WTC11 (cell line): ENCODE measurements at regions not wholly inside any gene's neighbourhood (a gene's known extent, or its start where the extent isn't known, plus 50 kb on each side); places are given as distances from the start of the nearest gene placed in this dataset.

Experiments used
- ATAC-seq: fragments of 200-7000 bp; cut with Tn5 transposase; 2 replicates; pipeline ENCODE4 v1.10.0; 2021; ENCODE audit warnings: mild to moderate bottlenecking, moderate library complexity
- CTCF ChIA-PET: fragments of 300-600 bp; sonication (Branson Sonifier 250); formaldehyde crosslinking; loops from one replicate; lab custom pipeline; 2021; ENCODE audit warnings: antibody characterized with exemption; lab: Charles Lee
- POLR2A ChIA-PET: fragments of 350-600 bp; sonication (Branson Sonifier 250); formaldehyde crosslinking; loops from one replicate; lab custom pipeline; 2021; ENCODE audit warnings: antibody characterized with exemption; lab: Charles Lee
- DNase-seq: peaks from one replicate; pipeline ENCODE4 v3.0.0; 2021; ENCODE audit warnings: low spot score
- H3K27ac Mint-ChIP-seq: 2 replicates; pipeline ENCODE4 v1.8.0; 2021; ENCODE audit warnings: mixed read lengths
- H3K27me3 Mint-ChIP-seq: 2 replicates; pipeline ENCODE4 v1.8.0; 2021; ENCODE audit warnings: low read depth, mild to moderate bottlenecking, moderate library complexity, mixed read lengths
- H3K36me3 Mint-ChIP-seq: 2 replicates; pipeline ENCODE4 v1.8.0; 2021; ENCODE audit warnings: mixed read lengths
- H3K4me1 Mint-ChIP-seq: 2 replicates; pipeline ENCODE4 v1.8.0; 2022; ENCODE audit warnings: mixed read lengths
- H3K4me3 Mint-ChIP-seq: 2 replicates; pipeline ENCODE4 v1.8.0; 2021; ENCODE audit warnings: mild to moderate bottlenecking, moderate library complexity, mixed read lengths
- H3K9me3 Mint-ChIP-seq: 2 replicates; pipeline ENCODE4 v1.8.0; 2021; ENCODE audit warnings: mixed read lengths
- ATF3 ChIP-seq: sonication (generic); formaldehyde crosslinking; conservative IDR thresholded peaks from 2 replicates; pipeline ENCODE4 v1.8.1; 2022; ENCODE audit warnings: mild to moderate bottlenecking, missing genetic modification reagents
- CBFB ChIP-seq: sonication (generic); formaldehyde crosslinking; IDR thresholded peaks from 2 replicates; pipeline ENCODE4 v1.8.1; 2022; ENCODE audit warnings: mild to moderate bottlenecking, low read depth, missing genetic modification reagents
- E2F1 ChIP-seq: sonication (generic); formaldehyde crosslinking; IDR thresholded peaks from 2 replicates; pipeline ENCODE4 v1.8.0; 2022; ENCODE audit warnings: mild to moderate bottlenecking, missing genetic modification reagents
- ERG ChIP-seq: fragments of 250-450 bp; sonication (Bioruptor Pico); IDR thresholded peaks from 2 replicates; pipeline ENCODE4 v1.8.0; 2021; ENCODE audit warnings: mild to moderate bottlenecking
- IRF1 ChIP-seq: sonication (generic); formaldehyde crosslinking; IDR thresholded peaks from 2 replicates; pipeline ENCODE4 v1.8.0; 2023; ENCODE audit warnings: missing genetic modification reagents
- JAZF1 ChIP-seq: fragments of 250-450 bp; sonication (Bioruptor Pico); IDR thresholded peaks from 2 replicates; pipeline ENCODE4 v1.9.0; 2021; ENCODE audit warnings: moderate library complexity, mild to moderate bottlenecking, inconsistent platforms
- MAX ChIP-seq: sonication (generic); formaldehyde crosslinking; IDR thresholded peaks from 2 replicates; pipeline ENCODE4 v1.8.0; 2022; ENCODE audit warnings: mild to moderate bottlenecking, missing genetic modification reagents
- MYBL2 ChIP-seq: sonication (generic); formaldehyde crosslinking; IDR thresholded peaks from 2 replicates; pipeline ENCODE4 v1.8.1; 2023; ENCODE audit warnings: mild to moderate bottlenecking, moderate library complexity, missing genetic modification reagents
- NR3C1 ChIP-seq: sonication (generic); formaldehyde crosslinking; conservative IDR thresholded peaks from 2 replicates; pipeline ENCODE4 v1.8.1; 2023; ENCODE audit warnings: low read depth, mild to moderate bottlenecking, missing genetic modification reagents
- PREB ChIP-seq: sonication (generic); formaldehyde crosslinking; IDR thresholded peaks from 2 replicates; pipeline ENCODE4 v1.8.1; 2022; ENCODE audit warnings: mild to moderate bottlenecking, missing genetic modification reagents, moderate library complexity, borderline replicate concordance
- RORB ChIP-seq: fragments of 250-450 bp; sonication (Bioruptor Pico); IDR thresholded peaks from 2 replicates; pipeline ENCODE4 v1.9.0; 2021; ENCODE audit warnings: mild to moderate bottlenecking
- SOX15 ChIP-seq: fragments of 250-450 bp; sonication (Bioruptor Pico); IDR thresholded peaks from 2 replicates; pipeline ENCODE4 v1.9.0; 2021; ENCODE audit warnings: mild to moderate bottlenecking
- TEAD1 ChIP-seq: sonication (generic); formaldehyde crosslinking; IDR thresholded peaks from 2 replicates; pipeline ENCODE4 v1.8.0; 2022; ENCODE audit warnings: mild to moderate bottlenecking, missing genetic modification reagents
- TP53 ChIP-seq: sonication (generic); formaldehyde crosslinking; IDR thresholded peaks from 2 replicates; pipeline ENCODE4 v1.8.1; 2023; ENCODE audit warnings: mild to moderate bottlenecking, missing genetic modification reagents
- USF2 ChIP-seq: sonication (generic); formaldehyde crosslinking; IDR thresholded peaks from 2 replicates; pipeline ENCODE4 v1.8.1; 2023; ENCODE audit warnings: mild to moderate bottlenecking, missing genetic modification reagents, moderate library complexity
- ZNF263 ChIP-seq: sonication (generic); formaldehyde crosslinking; IDR thresholded peaks from 2 replicates; pipeline ENCODE4 v1.8.1; 2022; ENCODE audit warnings: low read depth, mild to moderate bottlenecking, moderate library complexity, missing genetic modification reagents
- ZNF281 ChIP-seq: sonication (generic); formaldehyde crosslinking; IDR thresholded peaks from 2 replicates; pipeline ENCODE4 v1.8.0; 2023; ENCODE audit warnings: mild to moderate bottlenecking, missing genetic modification reagents
- ZNF671 ChIP-seq: fragments of 250-450 bp; sonication (Bioruptor Pico); IDR thresholded peaks from 2 replicates; pipeline ENCODE4 v1.8.0; 2021; ENCODE audit warnings: mild to moderate bottlenecking

- no peaks in the 10 kb centered on the region for H3K27me3 Mint-ChIP-seq
- peaks cover 3% of the 10 kb centered on the region; the same call in 1 of the 2 replicates for H3K36me3 Mint-ChIP-seq
- no peak for TF ChIP-seq ATF3 (CRISPR knock-in tag)
- TF ChIP-seq ZNF671 (CRISPR knock-in tag) = no peak
- no peak for TF ChIP-seq TP53 (CRISPR knock-in tag)
- TF ChIP-seq ZNF281 (CRISPR knock-in tag) = no peak
- no peak for TF ChIP-seq JAZF1 (CRISPR knock-in tag)
- TF ChIP-seq TEAD1 = no peak
- TF ChIP-seq MAX = no peak
- TF ChIP-seq MYBL2 (CRISPR knock-in tag) = no peak
- TF ChIP-seq E2F1 (CRISPR knock-in tag) = no peak
- no peak for TF ChIP-seq SOX15 (CRISPR knock-in tag)
- no peak for TF ChIP-seq USF2
- no peak for TF ChIP-seq CBFB (CRISPR knock-in tag)
- no peak for TF ChIP-seq IRF1 (CRISPR knock-in tag)
- no peak for TF ChIP-seq RORB (CRISPR knock-in tag)
- TF ChIP-seq NR3C1 (CRISPR knock-in tag) = no peak
- no peak for TF ChIP-seq ZNF263 (CRISPR knock-in tag)
- TF ChIP-seq PREB (CRISPR knock-in tag) = no peak
- no peak for TF ChIP-seq ERG (CRISPR knock-in tag)
- H3K4me3 Mint-ChIP-seq = no peak overlapping the region
- peaks cover 3% of the 10 kb centered on the region; the same call in 1 of the 2 replicates for H3K4me1 Mint-ChIP-seq
- H3K9me3 Mint-ChIP-seq = peaks cover 3% of the 10 kb centered on the region; the same call in 1 of the 2 replicates
- H3K27ac Mint-ChIP-seq = no peak overlapping the region
- DNase-seq (no peak), ATAC-seq (no peak)
- ChIA-PET POLR2A (no interaction called here), CTCF (interaction anchor here (0.6 kb wide), 1 partner anchor 912 kb away, joined by 3 read pairs; no protein-coding TSS in a partner anchor)
Observed at GRCh38 chr4:79258614-79259176, 67.2 kb downstream of the NAA11 start.
